ENCODE measurements at regions not wholly inside any gene's neighbourhood (a gene's known extent, or its start where the extent isn't known, plus 50 kb on each side); places are given as distances from the start of the nearest gene placed in this dataset.

DNA sequence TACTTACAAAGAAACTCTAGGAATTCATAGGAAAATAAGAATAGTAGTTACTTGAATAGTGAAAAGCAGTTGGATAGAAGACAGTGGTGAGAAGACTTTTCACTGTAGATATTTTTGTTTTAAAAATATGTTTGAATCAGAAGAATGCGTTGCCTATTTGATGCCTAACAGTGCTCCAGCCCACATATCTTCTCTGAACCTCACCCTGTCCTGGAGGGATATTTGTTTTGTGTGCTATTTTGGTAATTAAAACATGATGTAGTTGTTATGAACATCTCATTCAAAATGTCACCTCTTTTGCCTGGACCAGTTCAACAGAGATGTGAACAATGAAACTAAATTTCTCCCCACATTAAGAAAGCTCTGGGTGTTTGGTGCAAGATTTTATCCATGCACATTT lies 87.6 kb downstream of the CARTPT start:
- no CpG with 5 or more reads among the region's 1 CpG for WGBS, 2 experiments (ENCODE audit: extremely low coverage in 2 of 2, insufficient read length in 1 of 2)
- intact Hi-C loops (cut with micrococcal nuclease) = no loop called here
- H2BK15ac ChIP-seq (ENCODE audit: low read depth, low read length) = no peak overlapping the region
- no peaks in the 10 kb centered on the region for H3K9me1 ChIP-seq (ENCODE audit: insufficient read depth, low read length)
- H3K4me2 ChIP-seq (ENCODE audit: low read depth, low read length) = no peak overlapping the region
- H2AK9ac ChIP-seq (replicated peaks; ENCODE audit: low read depth, low read length, poor library complexity) = no peak overlapping the region
- no peaks in the 10 kb centered on the region for H3K4me1 ChIP-seq (ENCODE audit: control insufficient read depth, insufficient read depth, low read length)
- no peaks in the 10 kb centered on the region for H3K9me3 ChIP-seq (ENCODE audit: control insufficient read depth, insufficient read depth, low read length)
- no peak overlapping the region for H3K56ac ChIP-seq (ENCODE audit: extremely low read depth, insufficient read depth, low read length)
- no peak overlapping the region for H3K4me3 ChIP-seq (ENCODE audit: insufficient read depth, low read depth, low read length)
- H2BK5ac ChIP-seq (ENCODE audit: low read depth, low read length, poor library complexity, severe bottlenecking) = no peak overlapping the region
- ChIA-PET POLR2A (ENCODE audit: unreplicated experiment) (no interaction called here), CTCF (no interaction called here)
- no peak overlapping the region for H3K27ac ChIP-seq (ENCODE audit: insufficient read depth, low read length)
- H3K18ac ChIP-seq (ENCODE audit: low read depth, low read length) = no peak overlapping the region
- no peaks in the 10 kb centered on the region for H3K36me3 ChIP-seq (ENCODE audit: control insufficient read depth, insufficient read depth, low read length)
- no peak overlapping the region for H3K9ac ChIP-seq (ENCODE audit: low read depth, low read length)
- no peak overlapping the region for H4K91ac ChIP-seq (ENCODE audit: insufficient read depth, low read depth, low read length)
- in situ Hi-C loops (cut with MboI; ENCODE audit: low sequenced_read_pairs) = loop anchor here (10.0 kb wide), 1 partner anchor 178 kb away; no protein-coding TSS in a partner anchor
- no peak overlapping the region for H4K8ac ChIP-seq (ENCODE audit: low read depth in 2 of 2, low read length in 2 of 2)
- no peak overlapping the region for H3K14ac ChIP-seq (replicated peaks; ENCODE audit: low read depth, low read length)
- DNase-seq = no peak
- H2BK20ac ChIP-seq (ENCODE audit: low read depth, low read length) = no peak overlapping the region
- dilution Hi-C loops (cut with HindIII; ENCODE audit: low sequenced_read_pairs, unreplicated experiment) = no loop called here
- no peak overlapping the region for H4K5ac ChIP-seq (ENCODE audit: low read depth, low read length)
- BruUV-seq (replicated peaks) = no TSS peak
- H2BK120ac ChIP-seq (ENCODE audit: low read depth, low read length) = no peak overlapping the region
- no peak overlapping the region for H3K23ac ChIP-seq (ENCODE audit: low read depth, low read length)
- no peak overlapping the region for H2AK5ac ChIP-seq (ENCODE audit: low read depth, low read length)
- H4K20me1 ChIP-seq (ENCODE audit: insufficient read depth, low read length) = no peaks in the 10 kb centered on the region
- peaks cover 24% of the 10 kb centered on the region for H3K27me3 ChIP-seq (ENCODE audit: control insufficient read depth, insufficient read depth, low read length)
- TF ChIP-seq RCOR1 (IDR thresholded peaks at IDR 0.05; ENCODE audit: insufficient replicate concordance, low read length) (no peak), NFE2L2 (IDR thresholded peaks at IDR 0.05; ENCODE audit: low read depth, low read length) (no peak), RAD21 (IDR thresholded peaks at IDR 0.05; ENCODE audit: low read length) (no peak)
- TF ChIP-seq, protein P1, sequence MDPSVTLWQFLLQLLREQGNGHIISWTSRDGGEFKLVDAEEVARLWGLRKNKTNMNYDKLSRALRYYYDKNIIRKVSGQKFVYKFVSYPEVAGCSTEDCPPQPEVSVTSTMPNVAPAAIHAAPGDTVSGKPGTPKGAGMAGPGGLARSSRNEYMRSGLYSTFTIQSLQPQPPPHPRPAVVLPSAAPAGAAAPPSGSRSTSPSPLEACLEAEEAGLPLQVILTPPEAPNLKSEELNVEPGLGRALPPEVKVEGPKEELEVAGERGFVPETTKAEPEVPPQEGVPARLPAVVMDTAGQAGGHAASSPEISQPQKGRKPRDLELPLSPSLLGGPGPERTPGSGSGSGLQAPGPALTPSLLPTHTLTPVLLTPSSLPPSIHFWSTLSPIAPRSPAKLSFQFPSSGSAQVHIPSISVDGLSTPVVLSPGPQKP (IDR thresholded peaks at IDR 0.05; ENCODE audit: borderline replicate concordance, low read depth, low read length) = no peak
- H3K79me1 ChIP-seq (ENCODE audit: low read depth in 1 of 2, low read length in 2 of 2) = no peaks in the 10 kb centered on the region
- H2AFZ ChIP-seq (replicated peaks; ENCODE audit: low read length, poor library complexity) = no peak overlapping the region
- no peak overlapping the region for H3K4ac ChIP-seq (ENCODE audit: low read depth, low read length)
- ATAC-seq (ENCODE audit: low read depth) = no peak

Data from IMR-90 (cell line).